Lower leg skin (tissue), 4 donors: ENCODE measurements at regions not wholly inside any gene's neighbourhood (a gene's known extent, or its start where the extent isn't known, plus 50 kb on each side); places are given as distances from the start of the nearest gene placed in this dataset.

Experiments used
- DNase-seq, 2 donors: peaks; one replicate each; pipeline ENCODE4 v3.0.0-alpha.2; 2019; ENCODE audit warnings: low spot score in 2 of 2
- H3K4me3 ChIP-seq: fragments of 200-600 bp; sonication (generic); 2 replicates; pipeline ENCODE4 v1.5.1; 2017; ENCODE audit warnings: mild to moderate bottlenecking, low read depth; ENCODE audit not compliant: poor library complexity, severe bottlenecking
- CTCF ChIP-seq, 3 donors: fragments of 450-650 bp; IDR thresholded peaks; one replicate each; pipeline ENCODE4 v1.5.1; 2016; ENCODE audit warnings: antibody characterized with exemption in 3 of 3, mild to moderate bottlenecking in 3 of 3, moderate library complexity in 2 of 3
- POLR2A ChIP-seq, 2 donors: fragments of 450-650 bp; IDR thresholded peaks; one replicate each; pipeline ENCODE4 v1.6.1; 2016 to 2017; ENCODE audit warnings: antibody characterized with exemption in 2 of 2, mild to moderate bottlenecking in 1 of 2, moderate library complexity in 1 of 2
- WGBS, 2 donors: methylation state at CpG; one replicate each; pipeline ENCODE4 v1.1.5; 2018; 5-methylcytosine and 5-hydroxymethylcytosine counted together
- intact Hi-C: fragments of 100-400 bp; cut with DNase I; formaldehyde crosslinking; loops from one replicate; pipeline ENCODE4 v1.15.0; 2023; ENCODE audit warnings: low total_unique reads

GRCh38 chr6:138601128-138601527, 101.8 kb upstream of the NHSL1 start:
- intact Hi-C loops = no loop called here
- no peak for DNase-seq
- TF ChIP-seq POLR2A (IDR thresholded peaks at IDR 0.05) (no peak), CTCF (IDR thresholded peaks at IDR 0.05) (no peak)
- H3K4me3 ChIP-seq = no peak overlapping the region

GRCh38 chr6:138605958-138606357, 106.7 kb upstream of the NHSL1 start:
- intact Hi-C loops = no loop called here
- WGBS, 2 donors = 82 to 83% methylated on average over 1 of the region's 1 CpG
- no peak for DNase-seq
- no peak overlapping the region for H3K4me3 ChIP-seq
- TF ChIP-seq POLR2A (IDR thresholded peaks at IDR 0.05) (no peak), CTCF (IDR thresholded peaks at IDR 0.05) (no peak)

GRCh38 chr6:138607478-138608433, 108.5 kb upstream of the NHSL1 start:
- H3K4me3 ChIP-seq = no peak overlapping the region
- TF ChIP-seq POLR2A (IDR thresholded peaks at IDR 0.05) = no peak
- no peak for TF ChIP-seq CTCF (IDR thresholded peaks at IDR 0.05)
- DNase-seq = no peak
- 75 to 85% methylated on average over 10 of the region's 10 CpGs for WGBS, 2 donors
- intact Hi-C loops = no loop called here

GRCh38 chr6:138608896-138609295, 109.6 kb upstream of the NHSL1 start:
- TF ChIP-seq POLR2A (IDR thresholded peaks at IDR 0.05) (no peak), CTCF (IDR thresholded peaks at IDR 0.05) (no peak)
- intact Hi-C loops = no loop called here
- DNase-seq = no peak
- 91 to 100% methylated on average over 1 of the region's 1 CpG for WGBS, 2 donors
- H3K4me3 ChIP-seq = no peak overlapping the region

- intact Hi-C loops = no loop called here
- TF ChIP-seq CTCF (IDR thresholded peaks at IDR 0.05) (no peak), POLR2A (IDR thresholded peaks at IDR 0.05) (no peak)
- DNase-seq = no peak
- no peak overlapping the region for H3K4me3 ChIP-seq
- WGBS, 2 donors = 91 to 95% methylated on average over 6 of the region's 6 CpGs
Measured at GRCh38 chr6:138609801-138610430, 110.6 kb upstream of the NHSL1 start.
